IPS-18c (cell line): ENCODE measurements at regions not wholly inside any gene's neighbourhood (a gene's known extent, or its start where the extent isn't known, plus 50 kb on each side); places are given as distances from the start of the nearest gene placed in this dataset.

Experiments used
- H3K4me3 ChIP-seq: 2 replicates; pipeline ENCODE4 v1.7.0; 2013; ENCODE audit warnings: low read depth, mild to moderate bottlenecking, low read length, moderate library complexity; ENCODE audit not compliant: insufficient read depth
- H3K9me3 ChIP-seq: one replicate; pipeline ENCODE4 v1.6.1; 2013; ENCODE audit warnings: mild to moderate bottlenecking, low read length, moderate library complexity; ENCODE audit not compliant: control insufficient read depth, insufficient read depth

- no peaks in the 10 kb centered on the region for H3K9me3 ChIP-seq
These were observed 218.6 kb downstream of the HRH4 start for GRCh38 chr18:24679062-24679461.

DNA sequence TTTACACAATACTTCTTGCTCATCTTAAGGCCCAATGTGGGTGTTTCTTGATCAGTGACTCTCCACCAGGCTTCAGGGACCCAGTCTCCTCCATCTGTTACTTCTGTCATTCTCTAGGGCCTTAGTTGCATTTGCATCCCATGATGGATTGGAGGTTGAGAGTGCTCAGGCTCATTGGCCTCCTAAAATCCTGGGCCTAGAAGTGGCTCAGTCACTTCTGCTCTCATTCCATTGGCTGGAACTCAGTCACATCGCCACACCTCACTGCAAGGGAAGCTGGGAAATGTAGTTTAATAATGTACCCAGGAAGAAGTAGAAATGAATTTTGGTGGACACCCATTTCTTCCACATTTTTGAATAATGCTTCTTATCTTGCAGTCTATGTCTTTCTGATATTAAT lies 223.5 kb downstream of the HRH4 start:
- Histone ChIP-seq H3K9me3 (no peaks in the 10 kb centered on the region), H3K4me3 (no peak overlapping the region)

More at GRCh38 chr18:24679062-24679461, 218.6 kb downstream of the HRH4 start:
- H3K4me3 ChIP-seq = no peak overlapping the region

DNA sequence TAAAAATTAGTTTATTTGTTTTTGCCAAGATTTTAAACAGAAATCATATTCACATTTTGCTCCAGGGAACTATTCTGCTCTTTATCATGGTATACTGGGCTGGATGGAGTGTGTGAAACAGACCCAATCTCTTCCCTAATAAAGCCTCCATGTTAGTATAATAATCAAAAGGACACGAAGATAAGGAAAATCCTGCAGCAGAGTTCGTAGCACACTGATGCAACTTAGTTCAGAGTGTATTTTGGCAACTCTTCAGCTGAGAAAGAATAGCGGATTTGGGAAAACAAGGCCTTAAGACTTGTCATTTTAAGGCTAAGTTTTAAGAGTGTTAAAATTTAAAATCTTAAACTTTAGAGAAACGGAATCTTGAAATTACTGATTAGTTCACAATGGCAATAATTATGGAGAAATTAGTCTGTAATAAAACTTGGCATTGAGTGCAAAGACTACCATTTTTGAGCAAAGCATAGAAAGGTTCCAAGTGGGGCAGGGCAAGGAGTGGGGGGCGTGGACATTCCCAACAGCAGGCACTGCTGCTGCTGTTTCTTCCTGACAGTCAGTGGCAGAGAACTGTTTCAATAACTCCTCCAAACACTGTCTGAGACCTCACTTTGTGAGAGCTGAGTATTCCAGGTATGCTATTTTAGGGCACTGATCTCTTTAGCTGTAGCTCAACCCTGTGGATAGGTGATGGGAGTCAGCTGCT lies 225.0 kb downstream of the HRH4 start:
- Histone ChIP-seq H3K9me3 (no peaks in the 10 kb centered on the region), H3K4me3 (no peak overlapping the region)

DNA sequence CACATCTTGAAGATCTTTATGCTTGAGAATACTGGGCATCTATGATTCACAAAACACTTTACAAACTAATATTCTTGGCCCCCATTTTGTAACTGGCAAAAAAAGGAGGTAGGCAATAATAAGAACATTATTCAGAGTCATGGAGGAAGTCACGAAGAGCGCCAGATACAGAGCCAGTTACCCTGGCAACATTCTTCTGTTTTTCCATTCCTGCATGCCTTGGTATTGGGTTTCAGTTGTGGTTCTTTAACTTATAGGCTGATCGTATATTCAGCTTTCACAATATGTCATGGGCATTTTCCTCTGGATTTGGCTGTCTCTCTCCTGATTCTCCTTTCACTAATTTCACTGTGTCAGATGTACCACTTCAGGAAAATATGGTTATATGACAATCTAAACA lies 234.7 kb downstream of the HRH4 start:
- Histone ChIP-seq H3K4me3 (no peak overlapping the region), H3K9me3 (no peaks in the 10 kb centered on the region)

- no peak overlapping the region for H3K4me3 ChIP-seq
- no peaks in the 10 kb centered on the region for H3K9me3 ChIP-seq
These were observed 241.6 kb downstream of the HRH4 start for GRCh38 chr18:24702001-24702515.

- H3K4me3 ChIP-seq = no peak overlapping the region
These were observed 242.9 kb downstream of the HRH4 start for GRCh38 chr18:24703316-24703715.

GRCh38 chr18:24704946-24705630 lies 244.7 kb downstream of the HRH4 start:
- Histone ChIP-seq H3K9me3 (no peaks in the 10 kb centered on the region), H3K4me3 (no peak overlapping the region)

More at GRCh38 chr18:24703316-24703715, 242.9 kb downstream of the HRH4 start:
- no peaks in the 10 kb centered on the region for H3K9me3 ChIP-seq

DNA sequence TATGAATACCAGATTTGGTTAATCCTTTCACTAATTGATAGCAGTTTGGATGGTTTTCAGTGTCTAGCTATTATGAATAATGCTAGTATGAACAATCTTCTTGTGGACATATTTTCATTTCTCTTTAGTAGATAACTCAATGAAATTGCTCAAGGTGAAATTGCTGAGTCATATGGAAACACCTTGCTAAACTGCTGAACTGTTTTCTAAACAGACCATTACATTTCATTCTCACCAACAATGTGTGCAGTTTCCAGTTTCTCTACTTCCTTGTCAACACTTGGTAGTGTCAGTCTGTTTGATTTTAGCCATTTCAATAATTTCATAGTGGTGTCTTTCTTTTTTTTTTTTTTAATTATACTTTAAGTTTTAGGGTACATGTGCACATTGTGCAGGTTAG lies 250.0 kb downstream of the HRH4 start:
- Histone ChIP-seq H3K4me3 (no peak overlapping the region), H3K9me3 (no peaks in the 10 kb centered on the region)

- H3K9me3 ChIP-seq = no peaks in the 10 kb centered on the region
- H3K4me3 ChIP-seq = no peak overlapping the region
These were observed 259.4 kb downstream of the HRH4 start for GRCh38 chr18:24719791-24720190.

DNA sequence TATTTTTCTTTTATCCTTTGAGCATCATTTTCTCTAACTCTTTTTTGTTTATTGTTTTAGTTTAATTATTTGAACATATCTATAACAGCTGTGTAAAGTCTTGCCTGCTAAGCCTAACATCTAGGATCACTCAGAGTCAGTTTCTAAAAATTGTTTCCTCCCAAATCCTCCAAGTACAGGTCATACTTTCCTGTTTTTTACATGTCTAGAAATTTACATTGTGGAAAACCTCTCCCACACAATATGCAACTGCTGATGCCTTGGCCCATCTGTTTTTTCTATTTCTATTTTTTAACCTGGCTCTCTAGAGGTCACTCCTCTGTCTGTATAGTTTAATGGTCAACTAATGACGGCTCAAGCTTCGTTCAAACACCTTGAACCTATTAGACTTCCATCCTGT lies 261.0 kb downstream of the HRH4 start:
- Histone ChIP-seq H3K4me3 (no peak overlapping the region), H3K9me3 (no peaks in the 10 kb centered on the region)

DNA sequence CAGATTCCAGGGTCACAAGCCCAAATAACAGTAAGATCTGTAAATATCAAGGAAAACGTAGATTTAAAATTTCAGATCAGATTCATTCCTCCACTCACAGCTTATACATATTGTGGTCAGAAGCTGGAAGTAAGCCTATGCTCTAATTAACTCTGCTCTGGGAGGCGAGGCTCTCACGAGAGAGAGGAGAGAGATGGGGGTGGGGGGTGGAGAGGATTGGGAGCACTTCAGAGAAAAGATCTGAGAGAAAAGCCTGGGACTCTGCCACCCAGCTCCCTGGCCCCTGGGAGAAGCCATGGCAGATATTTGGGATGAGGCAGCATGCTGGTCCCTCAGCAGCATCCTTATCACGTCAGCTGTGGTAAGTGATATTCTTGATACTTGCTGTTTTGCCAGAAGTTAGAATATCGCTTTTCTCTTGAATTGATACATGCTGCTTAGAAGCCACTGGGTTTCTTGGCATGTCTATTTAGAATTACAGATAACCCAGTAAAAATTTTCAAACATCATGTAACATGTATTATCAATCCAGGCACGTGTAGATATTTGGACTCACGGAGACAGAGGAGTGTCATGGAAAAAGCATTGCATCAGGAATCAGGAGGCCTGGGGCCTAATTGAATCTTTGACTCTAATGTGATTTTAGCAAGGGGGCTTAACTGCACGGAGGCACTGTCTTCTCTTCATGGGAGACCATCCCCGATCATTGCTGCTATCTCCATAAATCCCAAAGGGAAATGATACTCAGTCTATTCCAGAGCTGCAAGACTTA lies 265.4 kb downstream of the HRH4 start:
- no peak overlapping the region for H3K4me3 ChIP-seq
- no peaks in the 10 kb centered on the region for H3K9me3 ChIP-seq

GRCh38 chr18:24726727-24727492 lies 266.5 kb downstream of the HRH4 start:
- Histone ChIP-seq H3K9me3 (no peaks in the 10 kb centered on the region), H3K4me3 (no peak overlapping the region)

DNA sequence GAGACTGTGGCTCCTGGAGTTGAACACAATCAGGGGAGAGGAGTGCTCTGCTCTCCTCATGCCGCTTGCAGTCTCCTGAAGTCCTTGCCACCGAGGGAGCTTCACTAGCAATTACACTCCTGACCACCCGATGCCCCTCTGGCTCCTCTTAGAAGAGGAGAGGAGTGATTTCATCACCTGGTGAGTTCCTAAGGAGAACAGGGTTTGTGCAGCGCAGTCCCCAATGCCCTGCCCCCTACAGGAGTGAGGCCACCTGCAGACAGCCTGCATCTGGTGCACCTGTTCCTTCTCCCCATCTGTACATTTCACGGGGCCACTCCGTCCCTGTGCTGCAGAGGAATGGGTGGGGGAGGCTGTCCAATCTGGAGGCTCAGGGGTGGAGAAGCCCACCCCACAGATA lies 267.2 kb downstream of the HRH4 start:
- Histone ChIP-seq H3K9me3 (no peaks in the 10 kb centered on the region), H3K4me3 (no peak overlapping the region)

DNA sequence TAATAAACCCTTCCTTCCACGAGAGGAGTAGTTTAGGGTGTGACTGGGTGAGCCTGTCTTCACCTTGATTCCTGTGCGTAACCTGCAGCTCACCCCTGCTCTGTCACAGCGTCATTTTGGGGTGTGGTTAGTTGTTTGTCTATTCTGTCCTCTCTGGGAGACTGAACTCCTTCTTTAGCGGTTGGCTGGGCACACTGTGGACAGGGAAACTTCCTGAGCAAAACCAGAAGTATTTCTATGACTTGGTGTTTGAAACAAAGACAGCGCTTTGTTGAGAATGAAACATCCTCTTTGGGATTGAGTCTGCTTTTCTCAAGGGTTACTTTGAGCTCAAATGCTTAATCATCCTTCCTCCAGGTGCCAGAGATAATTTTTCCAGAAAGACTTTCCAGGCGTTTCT lies 270.7 kb downstream of the HRH4 start:
- Histone ChIP-seq H3K4me3 (no peak overlapping the region; the same call in 1 of the 2 replicates), H3K9me3 (no peaks in the 10 kb centered on the region)

- H3K4me3 ChIP-seq = no peak overlapping the region
- no peaks in the 10 kb centered on the region for H3K9me3 ChIP-seq
These were observed 271.5 kb downstream of the HRH4 start for GRCh38 chr18:24731981-24732380.

DNA sequence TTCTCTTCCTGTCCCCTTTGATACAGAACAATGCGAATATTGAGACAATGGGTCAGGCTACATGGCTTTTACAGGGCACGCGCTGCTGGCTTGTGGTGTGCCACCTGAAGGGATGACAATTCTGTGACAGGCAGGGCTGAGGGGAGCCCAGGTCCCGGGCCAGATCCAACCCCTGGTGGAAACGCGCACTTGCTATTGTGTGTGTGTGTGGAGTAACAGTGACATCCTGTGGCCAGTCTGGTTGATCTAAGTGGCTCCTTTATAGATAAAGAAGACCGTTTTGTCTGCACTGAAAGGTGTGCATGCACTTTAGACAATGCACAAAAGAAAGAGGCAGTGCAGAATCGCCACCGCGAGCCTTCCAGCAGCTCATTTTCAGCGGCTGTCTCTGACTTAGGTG lies 273.6 kb downstream of the HRH4 start:
- H3K9me3 ChIP-seq = no peaks in the 10 kb centered on the region
- no peak overlapping the region for H3K4me3 ChIP-seq

DNA sequence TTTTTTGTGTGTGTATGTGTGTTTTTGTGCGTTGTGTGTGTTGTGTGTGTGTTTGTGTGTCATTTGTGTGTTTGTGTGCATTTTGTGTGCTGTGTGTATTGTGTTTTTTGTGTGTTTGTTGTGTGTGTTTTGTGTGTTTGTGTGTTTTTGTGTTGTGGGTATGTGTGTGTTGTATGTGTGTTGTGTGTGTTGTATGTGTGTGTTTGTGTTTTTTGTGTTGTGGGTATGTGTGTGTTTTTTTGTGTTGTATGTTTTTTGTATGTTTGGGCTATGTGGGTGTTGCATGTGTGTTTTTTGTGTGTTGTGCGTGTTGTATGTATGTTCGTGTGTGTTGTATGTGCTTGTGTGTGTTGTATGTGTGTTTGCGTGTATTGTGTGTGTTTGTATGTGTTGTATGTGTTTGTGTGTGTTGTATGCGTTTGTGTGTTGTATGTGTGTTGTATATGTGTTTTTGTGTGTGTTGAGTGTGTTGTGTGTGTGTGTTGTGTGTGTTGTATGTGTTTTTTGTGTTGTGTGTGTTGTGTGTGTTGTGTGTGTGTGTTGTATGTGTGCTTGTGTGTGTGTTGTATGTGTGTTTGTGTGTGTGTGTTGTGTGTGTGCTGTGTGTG lies 275.3 kb downstream of the HRH4 start:
- H3K4me3 ChIP-seq = no peak overlapping the region
- H3K9me3 ChIP-seq = no peaks in the 10 kb centered on the region
